ENCODE measurements at regions not wholly inside any gene's neighbourhood (a gene's known extent, or its start where the extent isn't known, plus 50 kb on each side); places are given as distances from the start of the nearest gene placed in this dataset.
"Not testable (repeated sequence)": the region's sequence is repeated elsewhere in the genome, so short reads cannot be mapped to it uniquely, and the experiment has no call there.

DNA sequence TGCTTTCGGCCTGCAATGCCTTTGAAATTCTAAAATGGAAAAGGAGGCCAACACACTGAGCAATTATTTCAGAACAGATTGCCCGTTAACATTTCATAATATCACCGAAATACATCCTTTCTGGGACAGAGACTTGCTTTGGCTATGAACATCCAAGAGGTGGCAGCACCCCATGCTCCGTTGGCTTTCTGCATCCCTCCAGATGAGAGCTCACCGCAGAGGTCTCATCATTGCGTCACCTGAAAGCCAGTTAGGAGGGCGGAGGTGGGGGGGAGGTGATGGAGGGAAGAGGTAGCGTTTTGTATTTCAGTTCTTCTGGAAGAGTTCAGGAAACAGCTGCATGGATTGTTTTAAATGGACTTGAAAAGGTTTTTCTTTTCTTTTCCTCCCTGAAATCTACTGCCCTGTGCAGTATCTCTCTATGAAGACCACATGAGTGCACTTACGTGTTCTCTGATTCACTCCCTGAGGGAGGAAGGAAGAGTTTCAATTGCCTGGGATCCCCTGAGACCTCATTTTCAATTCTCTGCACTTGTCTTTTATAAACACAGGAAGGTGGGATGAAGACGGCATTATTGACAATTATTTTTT, 166.8 kb upstream of the PGRMC2 start:
- peak; percentile 79 for DNase-seq (ENCODE audit: low read depth, low spot score)

DNA sequence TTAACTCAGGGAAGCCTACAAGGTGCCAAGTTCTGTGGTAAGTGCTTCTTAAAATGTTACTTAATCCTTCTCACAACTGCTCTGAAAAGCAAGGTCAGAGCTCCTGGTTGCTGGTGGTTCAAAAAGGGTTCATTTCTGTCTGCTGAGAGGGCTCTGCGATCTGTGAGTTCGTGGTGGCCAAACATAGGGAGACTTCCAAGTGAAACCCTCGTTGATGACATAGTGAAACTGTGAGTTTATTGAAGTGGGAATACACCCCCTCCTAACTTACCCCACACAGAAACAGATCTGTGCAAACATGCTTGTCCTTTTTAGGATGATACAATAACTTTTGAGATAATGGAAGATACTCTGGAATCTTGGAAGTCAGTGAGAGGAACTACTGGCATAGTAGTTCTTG, 164.8 kb upstream of the PGRMC2 start:
- DNase-seq (ENCODE audit: low read depth, low spot score), result no peak

DNA sequence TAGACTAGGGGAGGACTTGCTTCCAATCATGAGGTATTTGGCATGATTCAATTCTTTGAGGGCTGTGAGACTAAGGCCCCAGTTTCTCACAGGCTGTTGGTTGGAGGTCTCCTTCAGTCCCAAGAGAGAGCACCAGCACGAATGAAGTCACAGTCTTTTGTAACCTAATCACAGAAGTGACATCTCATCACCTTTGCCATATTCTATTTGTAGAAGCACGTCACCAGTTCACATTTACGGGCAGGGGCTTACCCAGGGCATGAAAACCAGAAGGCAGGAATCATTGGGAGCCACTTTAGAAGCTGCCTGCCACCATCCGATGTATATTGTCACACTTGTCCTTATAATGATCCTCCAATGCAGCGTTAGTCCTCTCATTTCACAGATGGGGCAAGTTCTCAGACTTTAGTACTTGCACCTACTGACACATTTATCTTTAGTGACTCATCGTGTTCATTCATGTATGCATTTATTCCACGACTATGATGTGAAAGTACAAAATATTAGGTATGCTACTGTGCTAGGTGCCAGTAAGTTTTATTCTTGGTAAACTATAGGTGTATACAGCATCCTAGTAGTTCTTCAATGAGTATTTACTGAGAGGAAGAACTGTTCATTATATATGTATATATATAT, 163.8 kb upstream of the PGRMC2 start:
- DNase-seq (ENCODE audit: low read depth, low spot score), result no peak

DNA sequence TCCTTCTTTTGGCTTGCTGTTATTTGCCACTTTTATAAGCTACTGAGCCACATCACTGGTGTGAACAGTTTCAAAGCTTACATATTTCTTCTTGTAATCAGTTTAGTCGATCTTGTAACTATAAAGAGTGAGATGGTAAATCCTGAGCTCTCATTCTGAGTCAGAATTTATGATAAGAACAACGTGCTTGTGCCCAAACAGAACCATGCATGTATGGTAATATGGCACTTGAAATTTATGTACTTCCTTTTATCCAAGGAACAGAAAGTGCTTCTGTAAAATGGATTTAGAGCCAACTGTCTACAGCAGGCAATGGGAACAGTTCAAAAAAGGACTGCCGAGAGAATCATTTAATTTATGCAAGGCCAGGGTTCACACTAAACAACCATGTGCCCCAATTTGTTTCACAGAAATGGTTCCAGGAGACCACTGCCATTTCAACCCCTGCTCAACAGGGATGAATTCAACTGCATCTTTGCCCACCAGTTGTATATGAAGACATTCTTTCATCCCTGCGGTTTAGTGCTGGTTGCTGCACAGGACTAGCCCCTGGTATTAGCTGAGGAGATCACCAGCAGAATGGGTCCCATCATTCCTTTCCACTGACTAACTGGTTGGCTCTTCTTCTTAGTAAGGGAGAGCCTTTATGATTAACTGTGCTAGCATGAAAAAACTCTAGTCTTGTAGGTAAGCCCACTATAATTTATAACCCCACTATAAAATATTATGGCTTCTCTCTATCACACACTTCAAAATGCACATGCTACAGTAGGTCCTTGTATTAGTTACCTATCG, 162.9 kb upstream of the PGRMC2 start:
- DNase-seq (ENCODE audit: low read depth, low spot score), result no peak

DNA sequence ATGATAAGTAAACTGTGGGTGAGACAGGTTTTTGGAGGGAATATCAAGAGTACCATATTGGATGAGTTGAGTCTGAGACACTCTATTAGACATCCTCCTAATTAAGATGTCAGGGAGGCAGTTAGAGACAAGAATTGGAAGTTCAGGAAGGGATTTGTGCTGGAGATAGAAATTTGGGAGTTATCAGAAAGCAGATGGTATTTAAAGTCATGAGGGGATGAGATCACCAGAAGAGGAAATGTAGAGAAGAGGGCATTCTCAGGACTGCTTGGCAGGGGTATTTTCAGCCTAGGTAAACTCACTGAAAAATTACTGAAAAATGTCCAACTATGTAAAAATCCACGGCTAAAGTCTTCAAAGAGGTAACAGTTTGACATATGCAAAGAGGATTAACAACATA, 161.6 kb upstream of the PGRMC2 start:
- no peak for DNase-seq (ENCODE audit: low read depth, low spot score)

DNA sequence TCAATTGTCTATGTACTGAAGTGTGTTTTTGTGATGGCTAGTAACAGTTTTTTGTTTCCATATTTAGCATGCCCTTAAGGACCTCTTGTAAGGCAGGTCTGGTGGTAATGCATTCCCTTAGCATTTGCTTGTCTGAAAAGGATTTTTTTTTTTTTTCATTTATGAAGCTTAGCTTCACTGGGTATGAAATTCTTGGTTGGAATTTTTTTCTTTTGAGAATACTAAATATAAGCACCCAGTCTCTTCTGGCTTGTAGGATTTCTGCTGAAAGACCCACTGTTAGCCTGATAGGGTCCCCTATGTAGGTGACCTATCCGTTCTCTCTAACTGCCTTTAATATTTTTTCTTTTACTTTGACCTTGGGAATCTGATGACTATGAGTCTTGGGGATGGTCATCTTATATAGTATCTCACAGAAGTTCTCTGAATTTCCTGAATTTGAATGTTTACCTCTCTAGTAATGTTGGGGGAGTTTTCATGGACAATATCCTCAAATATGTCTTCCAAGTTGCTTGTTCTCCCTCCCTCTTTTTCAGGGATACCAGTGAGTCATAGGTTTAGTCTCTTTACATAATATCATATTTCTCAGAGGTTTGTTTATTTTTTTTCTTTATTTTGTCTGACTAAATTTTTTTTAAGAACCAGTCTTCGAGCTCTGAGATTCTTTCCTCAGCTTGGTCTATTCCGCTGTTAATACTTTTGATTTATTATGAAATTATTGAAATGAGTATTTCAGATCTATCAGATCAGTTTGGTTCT, 157.1 kb upstream of the PGRMC2 start:
- DNase-seq (ENCODE audit: low read depth, low spot score), result no peak

DNA sequence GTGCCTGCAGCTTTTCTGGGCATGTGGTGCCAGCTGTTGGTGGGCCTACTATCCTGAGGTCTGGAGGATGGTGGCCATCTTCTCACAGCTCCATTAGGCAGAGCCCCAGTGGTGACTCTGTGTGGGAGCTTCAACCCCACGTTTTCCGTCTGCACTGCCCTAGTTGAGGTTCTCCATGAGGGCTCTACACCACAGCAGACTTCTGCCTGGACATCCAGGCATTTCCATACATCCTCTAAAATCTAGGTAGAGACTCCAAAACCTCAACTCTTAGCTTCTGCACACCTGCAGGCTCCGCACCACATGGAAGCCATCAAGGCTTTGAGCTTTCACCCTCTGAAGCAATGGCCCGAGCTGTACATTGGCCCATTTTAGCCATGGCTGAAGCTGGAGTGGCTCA, 153.3 kb upstream of the PGRMC2 start:
- no peak for DNase-seq (ENCODE audit: low read depth, low spot score)

DNA sequence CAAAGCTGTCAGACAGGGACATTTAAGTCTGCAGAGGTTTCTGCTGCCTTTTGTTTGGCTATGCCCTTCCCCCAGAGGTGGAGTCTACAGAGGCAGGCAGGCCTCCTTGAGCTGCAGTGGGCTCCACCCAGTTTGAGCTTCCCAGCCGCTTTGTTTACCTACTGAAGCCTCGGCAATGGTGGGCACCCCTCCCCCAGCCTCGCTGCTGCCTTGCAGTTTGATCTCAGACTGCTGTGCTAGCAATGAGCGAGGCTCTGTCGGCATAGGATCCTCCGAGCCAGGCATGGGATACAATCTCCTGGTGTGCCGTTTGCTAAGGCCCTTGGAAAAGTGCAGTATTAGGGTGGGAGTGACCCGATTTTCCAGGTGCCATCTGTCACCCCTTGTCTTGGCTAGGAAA, 149.4 kb upstream of the PGRMC2 start:
- DNase-seq (ENCODE audit: low read depth, low spot score), result not testable (repeated sequence)

DNA sequence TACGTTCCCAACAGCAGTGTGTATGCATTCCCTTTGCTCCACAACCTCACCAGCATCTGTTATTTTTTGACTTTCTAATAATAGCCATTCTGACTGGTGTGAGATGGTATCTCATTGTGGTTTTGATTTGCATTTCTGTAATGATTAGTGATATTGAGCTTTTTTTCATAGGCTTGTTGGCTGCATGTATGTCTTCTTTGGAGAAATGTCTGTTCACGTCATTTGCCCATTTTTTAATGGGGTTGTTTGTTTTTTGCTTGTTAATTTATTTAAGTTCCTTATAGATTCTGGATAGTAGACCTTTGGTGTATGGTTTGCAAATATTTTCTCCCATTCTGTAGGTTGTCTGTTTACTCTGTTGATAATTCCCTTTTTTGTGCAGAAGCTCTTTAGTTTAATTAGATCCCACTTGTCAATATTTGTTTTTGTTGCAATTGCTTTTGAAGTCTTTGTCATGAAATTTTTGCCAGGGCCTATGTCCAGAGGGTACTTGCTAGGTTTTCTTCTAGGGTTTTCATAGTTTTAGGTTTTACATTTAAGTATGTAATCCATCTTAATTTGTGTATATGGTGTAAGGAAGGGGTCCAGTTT, 141.5 kb upstream of the PGRMC2 start:
- not testable (repeated sequence) for DNase-seq (ENCODE audit: low read depth, low spot score)

DNA sequence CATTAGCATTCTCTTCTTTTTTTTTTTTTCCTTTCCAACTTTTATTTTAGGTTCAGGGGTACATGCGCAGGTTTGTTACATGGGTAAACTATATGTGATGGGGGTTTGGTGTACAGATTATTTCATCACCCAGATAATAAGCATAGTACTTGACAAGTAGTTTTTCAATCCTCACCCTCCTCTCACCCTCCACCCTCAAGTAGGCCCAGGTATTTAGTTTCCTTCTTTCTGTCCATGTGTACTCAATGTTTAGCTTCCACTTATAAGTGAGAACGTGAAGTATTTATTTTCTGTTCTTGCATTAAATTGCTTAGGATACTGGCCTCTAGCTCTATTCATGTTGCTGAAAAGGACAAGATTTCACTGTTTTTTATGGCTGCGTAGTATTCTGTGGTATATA, 140.8 kb upstream of the PGRMC2 start:
- DNase-seq (ENCODE audit: low read depth, low spot score), result no peak

DNA sequence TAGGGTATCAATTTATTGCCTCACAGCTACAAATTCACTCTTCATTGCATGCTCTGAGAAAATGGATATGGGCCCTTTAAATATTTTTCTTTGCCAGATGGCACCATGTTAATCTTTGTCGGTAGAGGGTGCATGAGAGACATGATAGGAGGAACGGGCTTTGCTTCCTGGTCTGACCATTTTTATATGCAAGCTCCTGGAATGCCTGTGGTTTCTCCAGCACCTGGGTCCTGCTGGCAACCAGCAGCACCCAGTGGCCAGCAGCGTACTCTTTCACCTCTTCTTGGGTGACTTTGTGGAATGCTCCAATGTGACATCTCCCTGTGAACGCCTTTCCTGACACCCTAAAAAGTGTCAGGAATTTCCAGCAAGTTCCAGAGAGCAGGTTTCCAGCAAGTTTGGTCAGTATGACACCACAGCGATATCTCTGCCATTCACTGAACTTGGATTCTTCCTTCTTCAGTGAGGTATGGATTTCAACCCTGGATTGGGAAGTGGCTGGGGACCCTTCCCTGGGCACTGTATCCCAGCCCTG, 140.3 kb upstream of the PGRMC2 start:
- DNase-seq (ENCODE audit: low read depth, low spot score), result peak; percentile 35

DNA sequence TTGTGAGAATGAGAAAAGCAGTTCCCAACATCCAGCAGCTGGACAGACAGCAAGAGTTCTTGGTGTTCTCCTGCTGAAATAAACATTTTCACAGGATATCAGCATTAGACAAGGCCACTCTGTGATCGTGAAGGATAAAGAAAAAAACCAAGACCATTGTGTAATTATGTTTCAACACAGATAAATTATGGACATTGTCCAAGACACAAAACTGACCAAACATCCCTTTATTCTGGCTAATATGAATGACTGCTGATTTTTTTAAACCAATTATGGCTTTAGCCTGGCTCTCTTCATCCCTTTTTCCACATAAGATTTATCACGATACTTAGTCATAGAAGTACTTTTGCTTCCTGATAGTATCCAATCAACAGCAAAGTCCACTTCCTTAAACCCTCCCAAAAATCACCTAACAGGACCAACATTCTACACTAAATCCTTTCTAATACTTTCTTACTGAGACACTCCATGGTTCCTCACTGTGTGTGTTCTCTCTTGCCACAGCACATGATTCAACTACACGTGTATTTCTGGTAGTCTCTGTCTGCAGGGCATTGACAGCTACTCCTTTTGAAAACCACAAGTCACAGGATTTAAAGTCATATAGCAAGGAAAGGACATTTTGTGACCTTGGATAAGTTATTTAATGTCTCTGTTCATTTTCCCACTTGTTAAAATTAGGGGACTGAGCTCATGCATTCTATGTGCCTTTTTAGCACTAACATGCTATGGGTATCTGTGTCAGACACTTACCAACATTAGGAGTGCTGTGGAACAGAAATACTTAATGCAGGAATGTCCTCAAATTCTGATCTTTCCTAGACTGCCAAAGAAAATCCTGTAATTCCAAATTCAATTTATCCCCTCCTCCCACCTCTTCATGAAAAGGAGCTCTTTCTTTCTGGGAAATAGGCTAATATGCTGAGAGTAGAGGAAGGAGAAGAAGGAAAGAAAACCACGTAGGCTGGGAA, 137.2 kb upstream of the PGRMC2 start:
- no peak for DNase-seq (ENCODE audit: low read depth, low spot score)

DNA sequence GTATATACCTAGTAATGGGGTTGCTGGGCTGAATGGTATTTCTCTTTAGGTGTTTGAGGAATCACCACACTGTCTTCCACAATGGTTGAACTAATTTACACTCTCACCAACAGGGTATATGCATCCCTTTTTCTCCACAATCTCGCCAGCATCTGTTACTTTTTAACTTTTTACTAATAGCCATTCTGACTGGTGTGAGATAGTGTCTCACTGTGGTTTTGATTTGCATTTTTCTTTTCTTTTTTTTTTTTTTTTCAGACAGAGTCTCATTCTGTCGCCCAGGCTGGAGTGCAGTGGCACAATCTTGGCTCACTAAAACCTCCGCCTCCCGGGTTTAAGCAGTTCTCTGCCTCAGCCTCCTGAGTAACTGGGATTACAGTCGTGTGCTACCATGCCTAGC, 134.7 kb upstream of the PGRMC2 start:
- not testable (repeated sequence) for DNase-seq (ENCODE audit: low read depth, low spot score)

DNA sequence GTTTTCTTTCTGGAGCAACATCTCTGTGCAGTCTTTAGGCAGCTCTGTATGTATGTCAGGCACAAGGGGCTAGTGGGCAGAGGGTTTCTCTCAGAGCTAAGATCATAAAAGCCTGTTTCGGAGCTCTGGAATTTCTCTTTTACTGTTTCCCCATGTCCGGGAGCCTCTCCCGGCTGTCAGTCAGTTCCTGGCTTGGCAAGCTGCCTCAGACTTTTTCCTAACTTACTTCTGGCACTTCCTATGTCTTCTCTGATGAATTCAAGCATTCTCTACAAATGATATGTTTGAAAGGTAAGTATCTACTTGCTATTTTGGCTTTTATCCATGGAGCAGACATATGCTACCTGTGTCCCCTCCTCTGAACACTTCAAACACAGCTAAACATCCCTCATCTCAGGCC, 129.3 kb upstream of the PGRMC2 start:
- DNase-seq (ENCODE audit: low read depth, low spot score), result no peak

DNA sequence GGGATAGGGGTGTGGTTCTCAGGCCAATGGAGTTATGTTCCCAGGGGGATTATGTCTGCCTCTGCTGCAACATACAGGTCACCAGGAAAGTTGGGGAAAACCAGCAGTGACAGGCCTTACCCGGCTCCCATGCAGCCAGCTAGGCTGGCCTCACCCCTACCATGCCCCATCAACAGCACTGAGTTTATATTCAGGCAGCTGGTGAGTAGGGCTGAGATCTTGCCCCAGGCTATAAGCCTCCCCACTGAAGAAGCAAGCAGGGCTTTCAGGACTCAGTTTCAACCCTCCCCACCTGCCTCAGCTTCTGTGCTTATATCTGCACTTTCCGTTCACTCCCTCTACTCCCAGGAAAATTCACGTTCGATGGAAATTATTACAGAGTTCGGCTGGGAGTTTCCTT, 122.4 kb upstream of the PGRMC2 start:
- DNase-seq (ENCODE audit: low read depth, low spot score), result peak; percentile 21

DNA sequence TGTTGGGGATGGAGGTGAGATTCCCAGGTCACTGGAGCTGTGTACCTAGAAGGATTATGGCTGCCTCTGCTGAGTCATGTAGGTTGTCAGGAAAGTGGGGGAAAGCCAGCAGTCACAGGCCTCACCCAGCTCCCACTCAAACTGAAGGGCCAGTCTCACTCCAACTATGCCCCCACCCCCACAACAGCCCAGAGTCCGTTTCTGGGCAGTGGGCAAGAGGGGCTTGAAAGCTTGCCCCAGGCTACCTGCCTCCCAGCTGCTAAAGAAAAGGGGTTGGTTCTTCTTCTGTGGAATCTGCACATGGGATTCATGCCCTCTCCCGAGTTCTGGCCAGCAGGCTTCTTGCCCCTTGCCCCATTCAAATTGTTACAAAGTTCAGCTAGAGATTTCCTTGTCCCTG, 116.0 kb upstream of the PGRMC2 start:
- no peak for DNase-seq (ENCODE audit: low read depth, low spot score)

DNA sequence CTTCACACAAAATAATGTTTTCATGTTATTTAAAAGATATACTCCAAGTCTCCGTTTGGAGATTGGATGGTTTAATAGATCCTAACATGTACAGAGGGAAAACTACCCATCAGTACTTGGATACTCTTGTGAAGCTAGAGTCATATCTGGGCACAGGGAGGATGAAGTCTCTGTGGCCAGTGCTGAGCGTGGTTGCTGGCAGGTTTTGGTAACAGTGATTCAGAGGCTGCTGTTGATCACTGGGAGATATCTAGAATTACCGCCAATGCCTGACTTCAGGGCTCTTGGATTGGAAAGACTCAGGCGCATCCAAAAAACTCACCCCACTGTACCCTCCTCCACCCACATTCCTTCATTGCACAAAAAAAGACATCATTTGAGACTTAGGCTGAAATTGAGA, 107.2 kb upstream of the PGRMC2 start:
- no peak for DNase-seq (ENCODE audit: low read depth, low spot score)

DNA sequence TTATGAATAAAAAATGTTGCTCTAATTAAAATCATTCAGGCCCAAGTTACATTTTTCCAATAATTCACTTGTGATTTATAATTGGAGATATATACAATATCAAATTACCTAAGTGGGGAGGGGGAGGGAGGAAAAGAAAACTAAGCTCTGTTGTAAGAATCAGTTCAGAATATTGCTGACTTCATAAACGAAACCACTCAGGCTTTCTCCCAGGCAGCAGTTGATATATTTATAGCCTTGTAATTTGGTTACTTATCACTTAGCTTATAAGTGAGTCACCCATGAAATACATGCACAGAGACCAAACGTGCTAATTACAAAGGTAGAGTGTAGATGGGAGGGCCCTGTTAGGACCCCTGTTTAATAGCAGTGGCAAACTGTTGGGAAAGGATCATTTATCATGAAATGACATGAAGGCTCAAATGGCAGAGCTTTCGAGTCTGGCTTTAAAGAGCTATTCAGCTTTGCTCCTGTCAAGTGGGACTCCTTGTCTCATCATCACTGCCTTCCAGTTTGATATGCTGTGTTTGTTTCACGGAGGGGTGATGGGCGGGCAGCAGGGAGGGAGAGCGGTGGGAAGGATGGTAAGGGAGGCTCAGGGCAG, 105.6 kb upstream of the PGRMC2 start:
- DNase-seq (ENCODE audit: low read depth, low spot score), result no peak

DNA sequence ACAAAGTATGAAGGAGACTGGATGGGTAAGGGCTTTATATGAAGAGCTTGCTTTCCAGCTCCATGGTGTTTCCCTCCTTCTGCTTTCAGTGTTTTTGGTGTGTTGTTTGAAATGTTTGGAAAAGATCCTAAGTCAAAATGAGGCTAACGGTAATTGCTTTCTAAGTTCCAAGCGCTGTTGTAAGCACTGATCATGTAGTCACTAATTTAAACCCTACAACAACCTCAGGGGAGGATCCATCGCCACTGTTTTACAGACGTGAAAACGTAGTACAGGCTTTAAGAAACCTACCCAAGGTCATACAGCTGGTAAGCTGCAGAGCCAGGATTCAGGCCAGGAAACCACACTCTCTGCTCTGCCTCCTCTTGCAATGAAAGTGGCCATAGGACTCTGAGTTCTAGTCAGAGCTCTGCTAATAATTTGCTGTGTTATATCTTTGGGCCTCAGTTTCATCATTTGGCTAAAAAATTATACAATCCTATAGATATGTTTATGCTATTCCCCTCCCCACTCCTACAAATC, 102.9 kb upstream of the PGRMC2 start:
- no peak for DNase-seq (ENCODE audit: low read depth, low spot score)

DNA sequence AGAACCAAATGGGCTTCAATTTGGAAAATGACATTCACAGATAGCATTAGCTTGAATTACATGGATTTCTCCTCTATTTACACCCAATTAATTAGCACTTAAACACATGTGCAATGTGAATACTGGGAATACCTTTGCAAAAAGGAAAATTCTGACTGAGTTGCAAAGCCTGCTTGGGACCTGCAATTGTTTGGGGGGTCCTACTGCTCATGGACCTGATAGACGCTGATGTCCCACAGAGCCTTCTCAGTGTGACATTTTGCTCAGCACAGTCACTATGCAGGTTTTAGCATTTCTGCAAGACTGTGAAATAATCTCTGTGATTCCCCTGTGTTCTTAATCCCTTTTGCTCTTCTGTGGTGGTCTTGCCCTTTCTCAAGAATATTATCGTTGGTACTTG, 101.2 kb upstream of the PGRMC2 start:
- DNase-seq (ENCODE audit: low read depth, low spot score), result no peak

All from ELF-1 (cell line).